CD4-positive, alpha-beta T cell treated with Interleukin-4 for 1 hour (primary cell): ENCODE measurements at regions not wholly inside any gene's neighbourhood (a gene's known extent, or its start where the extent isn't known, plus 50 kb on each side); places are given as distances from the start of the nearest gene placed in this dataset.
"Not testable (repeated sequence)": the region's sequence is repeated elsewhere in the genome, so short reads cannot be mapped to it uniquely, and the experiment has no call there.

ENCODE experiments used
- DNase-seq, 2 donors: peaks; one replicate each; pipeline ENCODE4 v3.0.0-alpha.2; 2020 to 2022

GRCh38 chr1:192418552-192419285, 101.9 kb downstream of the RGS21 start:
- DNase-seq = no peak

GRCh38 chr1:192430644-192431043, 113.9 kb downstream of the RGS21 start:
- DNase-seq = no peak

GRCh38 chr1:192435704-192436103, 118.9 kb downstream of the RGS21 start:
- no peak for DNase-seq

- no peak for DNase-seq
Measured at GRCh38 chr1:192436441-192437078, 119.8 kb downstream of the RGS21 start.

GRCh38 chr1:192438737-192439136, 121.9 kb downstream of the RGS21 start:
- DNase-seq = no peak

GRCh38 chr1:192439373-192440025, 122.7 kb downstream of the RGS21 start:
- DNase-seq = no peak

GRCh38 chr1:192441492-192441891, 124.7 kb downstream of the RGS21 start:
- no peak for DNase-seq

GRCh38 chr1:192442736-192443135, 125.9 kb downstream of the RGS21 start:
- no peak for DNase-seq

- no peak for DNase-seq
Measured at GRCh38 chr1:192443616-192444015, 126.8 kb downstream of the RGS21 start.

- no peak for DNase-seq
Measured at GRCh38 chr1:192445241-192445640, 128.4 kb downstream of the RGS21 start.

- peak; percentile 17 to 56 for DNase-seq
Measured at GRCh38 chr1:192445839-192446489, 129.2 kb downstream of the RGS21 start.

GRCh38 chr1:192448026-192448578, 127.5 kb upstream of the RGS1 start:
- no peak for DNase-seq

- DNase-seq = no peak
Measured at GRCh38 chr1:192453360-192453992, 122.1 kb upstream of the RGS1 start.

GRCh38 chr1:192459467-192459866, 116.1 kb upstream of the RGS1 start:
- DNase-seq = no peak

GRCh38 chr1:192461684-192462083, 113.9 kb upstream of the RGS1 start:
- no peak for DNase-seq

- no peak for DNase-seq
Measured at GRCh38 chr1:192462616-192463015, 113.0 kb upstream of the RGS1 start.

- no peak for DNase-seq
Measured at GRCh38 chr1:192463661-192464060, 111.9 kb upstream of the RGS1 start.

- not testable (repeated sequence) for DNase-seq
Measured at GRCh38 chr1:192465221-192465620, 110.4 kb upstream of the RGS1 start.

- DNase-seq = peak in 1 of 2 donors; percentile 50
Measured at GRCh38 chr1:192474080-192474683, 101.4 kb upstream of the RGS1 start.

- DNase-seq = no peak
Measured at GRCh38 chr1:192475329-192475728, 100.2 kb upstream of the RGS1 start.

GRCh38 chr1:192475970-192476369, 99.6 kb upstream of the RGS1 start:
- no peak for DNase-seq

GRCh38 chr1:192476802-192477298, 98.7 kb upstream of the RGS1 start:
- DNase-seq = peak; percentile 17 to 24
